ENCODE measurements at regions not wholly inside any gene's neighbourhood (a gene's known extent, or its start where the extent isn't known, plus 50 kb on each side); places are given as distances from the start of the nearest gene placed in this dataset.

GRCh38 chr11:42823546-42823945 lies 488.2 kb upstream of the API5 start:
- H3K27me3 ChIP-seq (ENCODE audit: insufficient read depth, low read length) = no peaks in the 10 kb centered on the region
- no peaks in the 10 kb centered on the region for H3K9me3 ChIP-seq (ENCODE audit: insufficient read depth, low read depth, low read length)
- Mint-ChIP-seq H3K4me1 (ENCODE audit: low read depth, unreplicated experiment) (no peaks in the 10 kb centered on the region), H3K36me3 (ENCODE audit: low read depth, unreplicated experiment) (no peaks in the 10 kb centered on the region), H3K27me3 (ENCODE audit: low read depth, unreplicated experiment) (no peaks in the 10 kb centered on the region), H3K4me3 (ENCODE audit: unreplicated experiment) (no peak overlapping the region), H3K9me3 (ENCODE audit: unreplicated experiment) (no peaks in the 10 kb centered on the region), H3K27ac (ENCODE audit: unreplicated experiment) (no peak overlapping the region)
- FAIRE-seq = no peak
- no peaks in the 10 kb centered on the region for H3K4me1 ChIP-seq (ENCODE audit: insufficient read depth, low read length)
- H3K79me2 ChIP-seq (ENCODE audit: insufficient read depth, low read length) = no peaks in the 10 kb centered on the region
- DNase-seq (ENCODE audit: low read depth) = no peak
- H2AFZ ChIP-seq (ENCODE audit: low read depth, low read length) = no peak overlapping the region
- H3K9ac ChIP-seq (ENCODE audit: low read length) = no peak overlapping the region
- H3K36me3 ChIP-seq (ENCODE audit: insufficient read depth, low read length) = no peaks in the 10 kb centered on the region
- no peaks in the 10 kb centered on the region for H4K20me1 ChIP-seq (ENCODE audit: insufficient read depth, low read length)
- no peak overlapping the region for H3K4me3 ChIP-seq (ENCODE audit: insufficient read depth, low read depth, low read length)
- no peak for TF ChIP-seq EZH2 (IDR thresholded peaks at IDR 0.05; ENCODE audit: insufficient read depth, low read length)
- TF ChIP-seq, protein P1, sequence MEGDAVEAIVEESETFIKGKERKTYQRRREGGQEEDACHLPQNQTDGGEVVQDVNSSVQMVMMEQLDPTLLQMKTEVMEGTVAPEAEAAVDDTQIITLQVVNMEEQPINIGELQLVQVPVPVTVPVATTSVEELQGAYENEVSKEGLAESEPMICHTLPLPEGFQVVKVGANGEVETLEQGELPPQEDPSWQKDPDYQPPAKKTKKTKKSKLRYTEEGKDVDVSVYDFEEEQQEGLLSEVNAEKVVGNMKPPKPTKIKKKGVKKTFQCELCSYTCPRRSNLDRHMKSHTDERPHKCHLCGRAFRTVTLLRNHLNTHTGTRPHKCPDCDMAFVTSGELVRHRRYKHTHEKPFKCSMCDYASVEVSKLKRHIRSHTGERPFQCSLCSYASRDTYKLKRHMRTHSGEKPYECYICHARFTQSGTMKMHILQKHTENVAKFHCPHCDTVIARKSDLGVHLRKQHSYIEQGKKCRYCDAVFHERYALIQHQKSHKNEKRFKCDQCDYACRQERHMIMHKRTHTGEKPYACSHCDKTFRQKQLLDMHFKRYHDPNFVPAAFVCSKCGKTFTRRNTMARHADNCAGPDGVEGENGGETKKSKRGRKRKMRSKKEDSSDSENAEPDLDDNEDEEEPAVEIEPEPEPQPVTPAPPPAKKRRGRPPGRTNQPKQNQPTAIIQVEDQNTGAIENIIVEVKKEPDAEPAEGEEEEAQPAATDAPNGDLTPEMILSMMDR (IDR thresholded peaks at IDR 0.05; ENCODE audit: insufficient read depth, low read depth, low read length) = no peak
- no peak overlapping the region for H3K27ac ChIP-seq (ENCODE audit: low read depth, low read length)
- H3K4me2 ChIP-seq (ENCODE audit: low read length) = no peak overlapping the region

DNA sequence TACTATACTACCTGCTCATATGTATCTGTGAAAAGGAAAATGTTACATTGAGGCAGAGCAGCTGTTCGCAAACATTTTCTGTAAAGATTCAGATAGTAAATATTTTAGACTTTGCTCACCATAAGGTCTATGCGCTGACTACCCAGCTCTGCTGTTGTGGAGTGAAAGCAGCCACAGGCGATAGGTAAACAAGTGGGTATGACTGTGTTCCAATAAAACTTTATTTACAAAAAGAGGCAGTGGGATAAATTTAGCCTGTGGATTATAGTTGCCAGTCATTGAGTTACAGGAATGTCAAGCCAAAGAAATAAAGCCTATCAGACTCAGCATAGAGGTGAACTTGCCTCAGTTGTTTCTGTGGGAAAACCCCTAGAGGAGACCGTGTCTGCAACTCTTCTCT lies 487.7 kb upstream of the API5 start:
- H3K27ac Mint-ChIP-seq (ENCODE audit: unreplicated experiment) = no peak overlapping the region
- no peaks in the 10 kb centered on the region for H3K36me3 ChIP-seq (ENCODE audit: insufficient read depth, low read length)
- H3K4me3 ChIP-seq (ENCODE audit: insufficient read depth, low read depth, low read length) = no peak overlapping the region
- H3K4me1 ChIP-seq (ENCODE audit: insufficient read depth, low read length) = no peaks in the 10 kb centered on the region
- H3K9ac ChIP-seq (ENCODE audit: low read length) = no peak overlapping the region
- H3K27me3 Mint-ChIP-seq (ENCODE audit: low read depth, unreplicated experiment) = no peaks in the 10 kb centered on the region
- H3K27me3 ChIP-seq (ENCODE audit: insufficient read depth, low read length) = no peaks in the 10 kb centered on the region
- H3K9me3 Mint-ChIP-seq (ENCODE audit: unreplicated experiment) = no peaks in the 10 kb centered on the region
- no peak overlapping the region for H3K4me3 Mint-ChIP-seq (ENCODE audit: unreplicated experiment)
- no peaks in the 10 kb centered on the region for H3K79me2 ChIP-seq (ENCODE audit: insufficient read depth, low read length)
- FAIRE-seq = no peak
- DNase-seq (ENCODE audit: low read depth) = no peak
- no peak for TF ChIP-seq EZH2 (IDR thresholded peaks at IDR 0.05; ENCODE audit: insufficient read depth, low read length)
- TF ChIP-seq, protein P1 (IDR thresholded peaks at IDR 0.05; ENCODE audit: insufficient read depth, low read depth, low read length) = no peak
- no peaks in the 10 kb centered on the region for H3K36me3 Mint-ChIP-seq (ENCODE audit: low read depth, unreplicated experiment)
- no peaks in the 10 kb centered on the region for H3K9me3 ChIP-seq (ENCODE audit: insufficient read depth, low read depth, low read length)
- no peaks in the 10 kb centered on the region for H3K4me1 Mint-ChIP-seq (ENCODE audit: low read depth, unreplicated experiment)
- no peak overlapping the region for H3K27ac ChIP-seq (ENCODE audit: low read depth, low read length)
- H3K4me2 ChIP-seq (ENCODE audit: low read length) = no peak overlapping the region
- no peak overlapping the region for H2AFZ ChIP-seq (ENCODE audit: low read depth, low read length)
- H4K20me1 ChIP-seq (ENCODE audit: insufficient read depth, low read length) = no peaks in the 10 kb centered on the region

- TF ChIP-seq, protein P1 (IDR thresholded peaks at IDR 0.05; ENCODE audit: insufficient read depth, low read depth, low read length) = no peak
- TF ChIP-seq EZH2 (IDR thresholded peaks at IDR 0.05; ENCODE audit: insufficient read depth, low read length) = no peak
- no peak overlapping the region for H3K4me3 ChIP-seq (ENCODE audit: insufficient read depth, low read depth, low read length)
- Mint-ChIP-seq H3K4me3 (ENCODE audit: unreplicated experiment) (no peak overlapping the region), H3K27me3 (ENCODE audit: low read depth, unreplicated experiment) (no peaks in the 10 kb centered on the region), H3K36me3 (ENCODE audit: low read depth, unreplicated experiment) (no peaks in the 10 kb centered on the region), H3K4me1 (ENCODE audit: low read depth, unreplicated experiment) (no peaks in the 10 kb centered on the region), H3K9me3 (ENCODE audit: unreplicated experiment) (no peaks in the 10 kb centered on the region), H3K27ac (ENCODE audit: unreplicated experiment) (no peak overlapping the region)
- H3K9ac ChIP-seq (ENCODE audit: low read length) = no peak overlapping the region
- no peaks in the 10 kb centered on the region for H3K27me3 ChIP-seq (ENCODE audit: insufficient read depth, low read length)
- no peaks in the 10 kb centered on the region for H3K4me1 ChIP-seq (ENCODE audit: insufficient read depth, low read length)
- no peaks in the 10 kb centered on the region for H3K79me2 ChIP-seq (ENCODE audit: insufficient read depth, low read length)
- no peak for DNase-seq (ENCODE audit: low read depth)
- H2AFZ ChIP-seq (ENCODE audit: low read depth, low read length) = no peak overlapping the region
- no peaks in the 10 kb centered on the region for H3K36me3 ChIP-seq (ENCODE audit: insufficient read depth, low read length)
- H3K9me3 ChIP-seq (ENCODE audit: insufficient read depth, low read depth, low read length) = no peaks in the 10 kb centered on the region
- no peak overlapping the region for H3K4me2 ChIP-seq (ENCODE audit: low read length)
- H4K20me1 ChIP-seq (ENCODE audit: insufficient read depth, low read length) = no peaks in the 10 kb centered on the region
- FAIRE-seq = no peak
- no peak overlapping the region for H3K27ac ChIP-seq (ENCODE audit: low read depth, low read length)
These were observed 486.2 kb upstream of the API5 start for GRCh38 chr11:42825598-42825997.
